ENCODE measurements at regions not wholly inside any gene's neighbourhood (a gene's known extent, or its start where the extent isn't known, plus 50 kb on each side); places are given as distances from the start of the nearest gene placed in this dataset.

- no peak for TF ChIP-seq CTCF (IDR thresholded peaks at IDR 0.05)
- no peak for TF ChIP-seq POLR2A (IDR thresholded peaks at IDR 0.05)
Measured at GRCh38 chr21:16040601-16041000, 310.8 kb downstream of the USP25 start.
